ENCODE measurements at regions not wholly inside any gene's neighbourhood (a gene's known extent, or its start where the extent isn't known, plus 50 kb on each side); places are given as distances from the start of the nearest gene placed in this dataset.

- no peak for TF ChIP-seq POLR2A (IDR thresholded peaks at IDR 0.05)
- TF ChIP-seq, protein P1, sequence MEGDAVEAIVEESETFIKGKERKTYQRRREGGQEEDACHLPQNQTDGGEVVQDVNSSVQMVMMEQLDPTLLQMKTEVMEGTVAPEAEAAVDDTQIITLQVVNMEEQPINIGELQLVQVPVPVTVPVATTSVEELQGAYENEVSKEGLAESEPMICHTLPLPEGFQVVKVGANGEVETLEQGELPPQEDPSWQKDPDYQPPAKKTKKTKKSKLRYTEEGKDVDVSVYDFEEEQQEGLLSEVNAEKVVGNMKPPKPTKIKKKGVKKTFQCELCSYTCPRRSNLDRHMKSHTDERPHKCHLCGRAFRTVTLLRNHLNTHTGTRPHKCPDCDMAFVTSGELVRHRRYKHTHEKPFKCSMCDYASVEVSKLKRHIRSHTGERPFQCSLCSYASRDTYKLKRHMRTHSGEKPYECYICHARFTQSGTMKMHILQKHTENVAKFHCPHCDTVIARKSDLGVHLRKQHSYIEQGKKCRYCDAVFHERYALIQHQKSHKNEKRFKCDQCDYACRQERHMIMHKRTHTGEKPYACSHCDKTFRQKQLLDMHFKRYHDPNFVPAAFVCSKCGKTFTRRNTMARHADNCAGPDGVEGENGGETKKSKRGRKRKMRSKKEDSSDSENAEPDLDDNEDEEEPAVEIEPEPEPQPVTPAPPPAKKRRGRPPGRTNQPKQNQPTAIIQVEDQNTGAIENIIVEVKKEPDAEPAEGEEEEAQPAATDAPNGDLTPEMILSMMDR (IDR thresholded peaks at IDR 0.05), result no peak
Observed at GRCh38 chr1:189103956-189104355, 1373.7 kb downstream of the BRINP3 start.

All from body of pancreas (tissue), 4 donors.